HCT116 (cell line): ENCODE measurements at regions not wholly inside any gene's neighbourhood (a gene's known extent, or its start where the extent isn't known, plus 50 kb on each side); places are given as distances from the start of the nearest gene placed in this dataset.

Source experiments
- ATAC-seq: fragments of 200-7000 bp; cut with Tn5 transposase; 2 replicates; pipeline ENCODE4 v1.9.1; 2020; ENCODE audit warnings: mild to moderate bottlenecking, moderate library complexity
- BruUV-seq: library from RNA; stranded (reverse); fragments of 400-500 nt; replicated peaks from 2 replicates; lab custom pipeline; 2021; lab: Mats Ljungman, UMichigan
- CTCF ChIA-PET: fragments of 300-600 bp; sonication (Branson Sonifier 250); formaldehyde crosslinking; loops from one replicate; lab custom pipeline; 2021; ENCODE audit warnings: antibody characterized with exemption; lab: Charles Lee
- POLR2A ChIA-PET: fragments of 300-600, 350-600 bp; sonication (Branson Sonifier 250); formaldehyde crosslinking; loops from one replicate; lab custom pipeline; 2021; ENCODE audit warnings: antibody characterized with exemption; lab: Charles Lee
- RAD21 ChIA-PET, 2 experiments: fragments of 300-600 bp; sonication (Branson Sonifier 250); formaldehyde crosslinking; loops; one replicate each; lab custom pipeline; 2023; ENCODE audit warnings: low total read pairs in 2 of 2; ENCODE audit not compliant: uncharacterized antibody in 2 of 2, unreplicated experiment in 2 of 2, low non-redundant PET in 1 of 2; lab: Charles Lee
- DNase-seq: peaks from one replicate; pipeline ENCODE4 v3.0.0-alpha.2; 2010; ENCODE audit warnings: low read depth, low spot score
- H2AFZ ChIP-seq: fragments of 200-600 bp; shearing (Covaris generic), sonication (generic); 2 replicates; pipeline ENCODE4 v1.6.1; 2017; ENCODE audit warnings: low read depth, mixed run types, mixed read lengths, antibody characterized with exemption, low read length; ENCODE audit not compliant: poor library complexity, severe bottlenecking
- H3K27ac ChIP-seq: 2 replicates; pipeline ENCODE4 v1.5.1; 2012; ENCODE audit warnings: low read depth, low read length
- H3K27me3 ChIP-seq: fragments of 200-600 bp; sonication (generic); 2 replicates; pipeline ENCODE4 v1.6.1; 2016; ENCODE audit warnings: mixed run types, low read length, mixed read lengths; ENCODE audit not compliant: insufficient read depth
- H3K36me3 ChIP-seq, 2 experiments: fragments of 200-500 bp in 1 of 2; fragments of 200-600 bp in 1 of 2; sonication (Bioruptor generic) in 1 of 2; sonication (generic) in 1 of 2; 2 replicates each; pipeline versions ENCODE4 v1.5.1 to v1.6.1; 2014 to 2016; ENCODE audit warnings: low read length in 2 of 2, inconsistent platforms in 1 of 2, mixed read lengths in 1 of 2, mixed run types in 1 of 2; ENCODE audit not compliant: insufficient read depth in 2 of 2, control insufficient read depth in 1 of 2
- H3K4me1 ChIP-seq, 2 experiments: fragments of 200-600 bp in 1 of 2; sonication (generic) in 1 of 2; 2 replicates each; pipeline versions ENCODE4 v1.5.1 to v1.6.1; 2012 to 2017; ENCODE audit warnings: low read length in 2 of 2, inconsistent platforms in 1 of 2, mild to moderate bottlenecking in 1 of 2, mixed read lengths in 1 of 2, mixed run types in 1 of 2, moderate library complexity in 1 of 2; ENCODE audit not compliant: insufficient read depth in 2 of 2, control insufficient read depth in 1 of 2
- H3K4me2 ChIP-seq: fragments of 200-600 bp; sonication (generic); 2 replicates; pipeline ENCODE4 v1.6.1; 2017; ENCODE audit warnings: mixed run types, low read length, mixed read lengths
- H3K4me3 ChIP-seq, 2 experiments: fragments of 200-600 bp in 1 of 2; sonication (generic) in 1 of 2; replicated peaks in 1 of 2; 2 replicates each; pipeline ENCODE4 v1.5.1; 2011 to 2016; ENCODE audit warnings: low read length in 2 of 2, control low read depth in 1 of 2, low read depth in 1 of 2, mild to moderate bottlenecking in 1 of 2, mixed read lengths in 1 of 2, mixed run types in 1 of 2
- H3K79me2 ChIP-seq: fragments of 200-600 bp; sonication (generic); 2 replicates; pipeline ENCODE4 v1.6.1; 2017; ENCODE audit warnings: mild to moderate bottlenecking, mixed run types, low read length, moderate library complexity, mixed read lengths; ENCODE audit not compliant: insufficient read depth
- H3K9ac ChIP-seq: fragments of 200-600 bp; sonication (generic); 2 replicates; pipeline ENCODE4 v1.6.1; 2016; ENCODE audit warnings: low read length, mixed read lengths
- H3K9me2 ChIP-seq: fragments of 200-600 bp; sonication (generic), shearing (Covaris generic); 2 replicates; pipeline ENCODE4 v1.6.1; 2017; ENCODE audit warnings: mixed run types, mild to moderate bottlenecking, moderate library complexity; ENCODE audit not compliant: insufficient read depth
- H3K9me3 ChIP-seq, 2 experiments: fragments of 200-500 bp in 1 of 2; fragments of 200-600 bp in 1 of 2; sonication (Bioruptor generic) in 1 of 2; sonication (generic) in 1 of 2; 2 replicates each; pipeline ENCODE4 v1.6.1; 2014 to 2017; ENCODE audit warnings: low read length in 2 of 2, mixed read lengths in 2 of 2, inconsistent platforms in 1 of 2, low read depth in 1 of 2, mild to moderate bottlenecking in 1 of 2, mixed run types in 1 of 2, moderate library complexity in 1 of 2; ENCODE audit not compliant: control insufficient read depth in 1 of 2, insufficient read depth in 1 of 2
- H4K20me1 ChIP-seq: fragments of 200-600 bp; sonication (generic), shearing (Covaris generic); 2 replicates; pipeline ENCODE4 v1.6.1; 2017; ENCODE audit warnings: mixed run types, mild to moderate bottlenecking, moderate library complexity; ENCODE audit not compliant: insufficient read depth
- CBX3 ChIP-seq: IDR thresholded peaks from 2 replicates; pipeline ENCODE4 v1.6.1; 2012; ENCODE audit warnings: low read depth
- CTCF ChIP-seq, 3 experiments: fragments of 200-600 bp in 1 of 3; sonication (generic) in 1 of 3; IDR thresholded peaks in 2 of 3; conservative IDR thresholded peaks in 1 of 3; 2 replicates each; pipeline ENCODE4 v1.5.1; 2012 to 2017; ENCODE audit warnings: low read depth in 2 of 3, low read length in 2 of 3, antibody characterized with exemption in 1 of 3, borderline replicate concordance in 1 of 3, control low read depth in 1 of 3, mild to moderate bottlenecking in 1 of 3, mixed read lengths in 1 of 3, mixed run types in 1 of 3, moderate library complexity in 1 of 3; ENCODE audit not compliant: insufficient read depth in 1 of 3
- ELF1 ChIP-seq: IDR thresholded peaks from 2 replicates; pipeline ENCODE4 v1.6.1; 2012; ENCODE audit warnings: low read depth, borderline replicate concordance
- EZH2 ChIP-seq: fragments of 200-600 bp; sonication (generic); IDR thresholded peaks from 2 replicates; pipeline ENCODE4 v1.6.1; 2017; ENCODE audit warnings: antibody characterized with exemption, mixed run types
- FOSL1 ChIP-seq: IDR thresholded peaks from 2 replicates; pipeline ENCODE4 v1.6.1; 2012; ENCODE audit warnings: low read depth
- JUND ChIP-seq: IDR thresholded peaks from 2 replicates; pipeline ENCODE4 v1.6.1; 2012
- SIN3A ChIP-seq: IDR thresholded peaks from 2 replicates; pipeline ENCODE4 v1.6.1; 2012; ENCODE audit warnings: low read depth
- SP1 ChIP-seq: IDR thresholded peaks from 2 replicates; pipeline ENCODE4 v1.6.1; 2012; ENCODE audit warnings: low read depth
- SRF ChIP-seq: IDR thresholded peaks from 2 replicates; pipeline ENCODE4 v1.6.1; 2012; ENCODE audit warnings: low read depth
- TCF7L2 ChIP-seq: IDR thresholded peaks from 2 replicates; pipeline ENCODE4 v1.7.0; 2011; ENCODE audit warnings: borderline replicate concordance, inconsistent platforms; ENCODE audit not compliant: insufficient read depth, insufficient read length; ENCODE audit errors: extremely low read depth
- ZNF274 ChIP-seq: fragments of 200-500 bp; sonication (Bioruptor generic); IDR thresholded peaks from 2 replicates; pipeline ENCODE4 v1.6.1; 2014; ENCODE audit warnings: mild to moderate bottlenecking, low read depth, low read length, inconsistent platforms
- intact Hi-C: fragments of 100-400 bp; cut with micrococcal nuclease; formaldehyde crosslinking; loops from 2 replicates; pipeline ENCODE4 v1.10.0; 2022
- TF ChIP-seq, protein P1 (sequence below): IDR thresholded peaks from 2 replicates; pipeline ENCODE4 v1.6.1; 2012
- TF ChIP-seq, protein P2 (sequence below): IDR thresholded peaks from 2 replicates; pipeline ENCODE4 v1.6.1; 2012

- BruUV-seq, result no TSS peak
Measured at GRCh38 chr16:86844695-86845094, 266.3 kb downstream of the FOXL1 start.

More at GRCh38 chr16:86844695-86845094, 266.3 kb downstream of the FOXL1 start:
- no peak for TF ChIP-seq CBX3
- no peak for TF ChIP-seq SP1
- no peak for TF ChIP-seq CTCF (IDR thresholded peaks at IDR 0.05 in 2 of 3, conservative IDR thresholded peaks at IDR 0.05 in 1 of 3; ENCODE audit: borderline replicate concordance in 1 of 3, insufficient read depth in 1 of 3, low read depth in 2 of 3, low read length in 2 of 3)
- TF ChIP-seq, protein P1, sequence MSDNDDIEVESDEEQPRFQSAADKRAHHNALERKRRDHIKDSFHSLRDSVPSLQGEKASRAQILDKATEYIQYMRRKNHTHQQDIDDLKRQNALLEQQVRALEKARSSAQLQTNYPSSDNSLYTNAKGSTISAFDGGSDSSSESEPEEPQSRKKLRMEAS, result no peak
- TF ChIP-seq, protein P2, sequence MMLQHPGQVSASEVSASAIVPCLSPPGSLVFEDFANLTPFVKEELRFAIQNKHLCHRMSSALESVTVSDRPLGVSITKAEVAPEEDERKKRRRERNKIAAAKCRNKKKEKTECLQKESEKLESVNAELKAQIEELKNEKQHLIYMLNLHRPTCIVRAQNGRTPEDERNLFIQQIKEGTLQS, result no peak
- TF ChIP-seq ZNF274, result no peak
- no peak for TF ChIP-seq SIN3A
- TF ChIP-seq FOSL1, result no peak
- no peak for TF ChIP-seq EZH2
- TF ChIP-seq ELF1, result no peak
- TF ChIP-seq SRF, result no peak
- TF ChIP-seq JUND, result no peak
- TF ChIP-seq TCF7L2, result no peak
- no peak overlapping the region for H3K9ac ChIP-seq
- no peak for ATAC-seq
- no peak overlapping the region for H3K27ac ChIP-seq
- peaks cover 22% of the 10 kb centered on the region for H3K27me3 ChIP-seq
- intact Hi-C loops, result no loop called here
- H3K9me2 ChIP-seq, result no peaks in the 10 kb centered on the region
- H3K4me2 ChIP-seq, result no peak overlapping the region
- H3K79me2 ChIP-seq, result no peaks in the 10 kb centered on the region
- peaks cover 0 to 2% of the 10 kb centered on the region in 2 experiments; a peak in 1 of 4 replicates for H3K4me1 ChIP-seq
- no peaks in the 10 kb centered on the region for H3K9me3 ChIP-seq
- DNase-seq, result no peak
- ChIA-PET RAD21 (no interaction called here), CTCF (no interaction called here), POLR2A (no interaction called here)
- H3K36me3 ChIP-seq, result no peaks in the 10 kb centered on the region
- no peaks in the 10 kb centered on the region for H4K20me1 ChIP-seq
- no peak overlapping the region for H3K4me3 ChIP-seq
- no peak overlapping the region for H2AFZ ChIP-seq
